ENCODE measurements at regions not wholly inside any gene's neighbourhood (a gene's known extent, or its start where the extent isn't known, plus 50 kb on each side); places are given as distances from the start of the nearest gene placed in this dataset.
A peak's percentile ranks its signal among the peaks of the same experiment; 100 is the strongest.

DNA sequence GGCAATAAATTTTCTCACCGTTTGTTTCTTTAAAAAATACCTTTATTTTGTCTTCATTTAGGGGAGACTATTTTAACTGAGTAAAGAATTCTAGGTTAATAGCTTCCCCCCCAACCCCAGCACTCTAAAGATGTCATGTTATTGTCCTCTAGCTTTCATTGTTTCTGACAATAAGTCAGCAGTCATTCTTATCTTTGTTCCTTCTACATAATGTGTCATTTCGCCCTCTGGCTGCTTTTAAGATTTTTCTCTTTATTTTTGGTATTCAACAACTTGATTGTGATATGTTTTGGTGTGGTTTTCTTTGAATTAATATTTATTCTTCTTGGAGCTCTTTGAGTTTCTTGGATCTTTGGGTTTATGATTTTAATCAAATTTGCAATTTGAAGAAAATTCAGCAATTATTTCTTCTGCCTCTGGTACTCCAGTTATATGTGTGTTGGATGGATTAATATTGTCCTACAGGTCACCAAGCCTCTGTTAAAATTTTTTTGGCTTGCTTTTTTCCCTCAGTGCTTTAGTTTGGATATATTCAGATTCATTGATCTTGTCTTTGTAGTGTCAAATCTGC is 64.6 kb upstream of the ELN start:
- DNase-seq, result no peak

DNA sequence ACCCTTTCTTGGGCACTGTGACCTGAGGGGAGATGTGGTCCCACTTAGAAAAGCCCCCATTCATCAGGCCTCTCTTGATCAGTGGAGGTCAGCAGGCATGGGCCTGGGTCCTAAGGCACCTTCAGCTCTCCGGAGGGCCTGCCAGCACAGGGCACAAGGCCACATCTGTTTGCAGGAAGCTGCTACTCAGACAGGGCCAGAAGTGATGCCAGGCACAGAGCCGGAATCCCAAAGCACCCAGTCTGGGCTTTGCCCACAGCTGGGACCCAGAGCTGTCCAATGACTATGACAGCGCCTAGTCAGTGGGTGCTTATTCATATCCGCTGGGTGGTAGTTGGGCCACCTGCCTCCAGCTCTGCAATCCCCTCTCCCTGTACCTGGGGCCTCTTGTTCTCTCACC is 63.2 kb upstream of the ELN start:
- DNase-seq, result no peak

DNA sequence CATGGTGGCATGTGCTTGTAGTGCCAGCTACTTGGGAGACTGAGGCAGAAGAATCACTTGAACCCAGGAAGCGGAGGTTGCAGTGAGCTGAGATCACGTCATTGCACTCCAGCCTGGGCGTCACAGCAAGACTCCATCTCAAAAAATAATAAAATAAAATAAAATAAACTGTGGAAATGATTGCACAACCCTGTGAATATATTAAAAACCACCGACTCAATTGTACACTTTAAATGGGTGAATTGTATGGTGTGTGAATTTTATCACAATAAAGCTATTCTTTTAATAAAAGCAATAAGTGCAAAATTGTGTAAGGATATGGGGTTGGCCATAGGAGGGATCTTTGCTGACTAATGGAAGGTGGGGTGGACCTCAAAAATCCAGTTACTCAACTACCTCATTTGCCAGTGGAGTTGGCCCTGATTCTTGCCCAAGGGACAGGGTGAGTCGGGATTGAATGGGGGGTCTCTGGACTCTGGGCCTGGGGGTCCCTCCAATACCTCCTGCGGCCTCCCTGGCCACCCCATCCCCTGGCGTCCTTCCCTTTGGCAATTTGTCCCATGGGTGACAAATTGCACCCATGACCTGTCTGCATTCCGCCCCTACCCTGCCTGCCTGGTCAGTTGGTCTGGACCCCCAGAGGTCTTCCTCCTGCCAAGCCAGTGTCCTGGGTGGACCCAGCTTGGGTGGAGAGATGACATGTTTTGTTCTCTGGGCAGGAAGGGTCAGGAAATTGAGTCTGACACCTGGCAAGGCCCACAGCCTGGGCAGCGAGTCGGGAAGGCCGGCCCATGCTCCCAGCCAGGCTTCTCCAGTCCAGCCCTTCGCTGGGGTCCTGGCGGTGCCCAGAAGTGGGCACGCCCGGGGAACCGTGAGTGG is 61.7 kb upstream of the ELN start:
- no peak for DNase-seq

DNA sequence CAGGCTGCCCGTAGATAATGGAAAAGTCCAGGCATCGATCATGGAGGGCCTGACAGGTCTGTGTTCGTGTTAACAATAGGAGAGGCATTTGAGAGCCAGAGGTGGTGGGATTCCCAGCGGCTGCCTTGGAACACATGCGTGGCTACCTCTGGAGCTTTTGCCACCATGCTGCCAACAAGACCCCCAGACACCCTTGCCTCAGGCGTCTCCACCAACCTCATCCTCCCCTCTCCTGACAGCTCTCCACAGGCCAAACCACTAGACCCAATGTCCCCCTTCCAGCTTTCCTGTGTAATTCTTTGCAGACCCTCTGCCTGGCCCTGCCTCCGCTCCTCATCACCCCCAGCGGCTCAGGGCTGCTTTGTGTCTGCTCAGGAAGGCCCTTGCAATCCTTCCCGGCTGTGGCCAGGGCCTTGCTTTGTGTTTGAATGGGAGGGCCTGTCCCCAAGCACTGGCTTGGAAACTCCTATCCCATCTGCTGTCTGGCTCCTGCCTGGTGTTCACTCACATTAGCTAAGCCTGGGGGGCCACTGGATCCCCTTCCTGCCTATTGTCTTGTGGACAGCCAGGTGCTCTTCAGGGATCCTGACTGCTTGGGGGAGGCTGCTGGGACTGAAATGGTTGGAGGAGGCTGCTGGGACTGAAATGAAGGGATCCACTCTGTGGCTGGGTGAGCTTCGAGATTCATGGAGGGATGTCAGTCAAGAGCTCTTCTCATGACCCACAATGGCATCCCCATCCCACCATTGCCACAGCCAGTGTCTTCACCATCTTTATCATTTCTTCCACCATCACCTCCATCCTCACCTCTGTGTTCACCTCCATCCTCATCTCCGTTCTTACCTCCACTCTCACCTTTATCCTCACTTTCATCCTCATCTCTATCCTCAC is 60.8 kb upstream of the ELN start:
- no peak for DNase-seq

DNA sequence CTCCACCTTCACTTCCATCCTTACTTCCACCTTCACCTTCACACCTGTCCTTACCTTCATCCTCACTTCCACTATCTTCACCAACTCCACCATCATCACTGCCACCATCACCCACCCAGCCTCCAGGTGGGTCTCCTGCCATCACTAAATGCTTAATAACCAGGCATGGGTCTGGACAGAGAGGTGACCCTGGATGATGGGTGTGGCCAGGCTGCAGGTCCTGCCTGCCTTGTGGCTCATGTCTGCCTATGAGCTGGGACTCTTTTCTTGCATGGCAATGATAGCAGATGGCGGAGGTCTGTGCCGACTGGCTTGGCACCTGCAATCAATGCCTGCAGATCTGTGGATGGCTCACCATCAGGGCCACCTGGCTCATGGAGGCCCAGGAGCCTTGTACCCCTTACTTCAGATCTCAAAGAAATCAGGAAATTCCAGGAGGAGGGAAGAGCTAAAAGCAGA is 60.1 kb upstream of the ELN start:
- DNase-seq, result no peak

DNA sequence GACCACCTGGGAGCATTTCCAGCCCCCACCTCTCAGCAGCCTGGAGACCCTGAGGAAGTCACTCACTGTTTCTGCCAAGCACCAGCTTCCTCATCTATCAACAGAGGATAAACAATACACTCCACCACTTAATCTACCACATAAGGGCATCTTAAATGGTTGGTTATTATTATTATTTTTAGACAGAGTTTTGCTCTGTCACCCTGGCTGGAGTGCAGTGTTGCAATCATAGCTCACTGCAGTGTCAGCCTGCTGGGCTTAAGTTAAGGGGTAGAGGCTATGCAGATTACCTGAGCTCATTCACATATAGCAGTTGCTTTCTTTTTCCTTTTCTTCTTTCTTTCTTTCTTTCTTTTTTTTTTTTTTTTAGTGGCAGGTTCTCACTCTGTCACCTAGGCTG is 59.5 kb upstream of the ELN start:
- DNase-seq, result no peak

DNA sequence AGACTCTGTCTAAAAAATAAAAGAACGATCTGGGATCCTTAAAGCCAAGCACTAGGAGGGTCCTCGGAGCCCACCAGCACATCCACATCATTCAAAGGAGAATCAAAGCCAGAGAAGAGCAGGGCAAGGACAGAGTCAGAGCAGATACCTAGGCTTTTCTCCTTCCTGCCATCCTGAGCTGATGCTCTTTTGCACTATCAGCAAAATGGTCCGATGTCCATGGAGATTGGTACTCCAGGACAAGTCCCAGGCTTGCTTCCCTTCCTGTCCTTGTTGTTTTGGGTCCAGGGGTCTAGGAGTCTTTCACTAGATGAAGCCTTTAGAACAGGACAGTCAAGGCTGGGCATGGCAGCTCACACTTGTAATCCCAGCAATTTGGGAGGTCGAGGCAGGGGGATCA is 58.0 kb upstream of the ELN start:
- DNase-seq, result no peak

DNA sequence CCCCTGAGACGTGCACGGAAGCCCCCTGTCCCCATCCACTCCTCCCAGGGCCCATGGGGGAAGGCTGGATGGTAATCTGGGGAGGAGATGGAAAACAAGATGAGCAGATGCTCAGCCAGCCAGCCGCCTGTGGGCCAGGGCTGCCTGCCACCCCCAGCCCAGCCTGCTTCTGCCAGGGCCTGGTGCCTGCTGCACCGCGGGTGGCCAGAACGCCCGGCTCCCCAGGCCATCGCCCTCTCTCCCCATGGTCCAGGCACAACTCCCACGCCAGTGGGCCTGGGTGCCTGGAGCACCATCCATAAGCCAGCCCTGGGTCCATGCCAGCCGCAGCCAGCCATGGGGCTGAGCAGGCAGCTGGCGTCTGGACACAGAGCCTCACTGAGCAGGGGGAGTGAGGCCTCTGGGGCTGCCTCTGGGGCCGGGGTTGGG is 57.2 kb upstream of the ELN start:
- DNase-seq, result peak in 6 of 51 donors; percentile 10 to 33 (median 22)

DNA sequence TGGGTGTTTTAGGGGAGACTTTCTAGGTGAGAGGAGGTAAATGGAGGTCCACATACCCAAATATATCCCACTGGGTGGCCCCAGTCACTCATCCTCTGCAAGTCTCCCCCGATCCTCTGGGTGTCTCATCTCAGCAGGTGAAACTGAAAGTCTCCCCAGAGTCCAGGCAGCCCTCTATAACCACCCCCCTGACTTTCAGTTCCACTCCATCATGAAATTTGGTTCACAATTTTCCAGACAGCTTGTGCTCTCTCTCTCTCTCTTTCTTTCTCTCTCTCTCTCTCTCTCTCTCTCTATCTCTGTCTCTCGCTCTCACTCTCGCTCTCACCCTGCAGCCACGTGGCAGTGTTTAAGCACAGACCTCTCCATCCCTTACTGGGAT is 56.7 kb upstream of the ELN start:
- no peak for DNase-seq

DNA sequence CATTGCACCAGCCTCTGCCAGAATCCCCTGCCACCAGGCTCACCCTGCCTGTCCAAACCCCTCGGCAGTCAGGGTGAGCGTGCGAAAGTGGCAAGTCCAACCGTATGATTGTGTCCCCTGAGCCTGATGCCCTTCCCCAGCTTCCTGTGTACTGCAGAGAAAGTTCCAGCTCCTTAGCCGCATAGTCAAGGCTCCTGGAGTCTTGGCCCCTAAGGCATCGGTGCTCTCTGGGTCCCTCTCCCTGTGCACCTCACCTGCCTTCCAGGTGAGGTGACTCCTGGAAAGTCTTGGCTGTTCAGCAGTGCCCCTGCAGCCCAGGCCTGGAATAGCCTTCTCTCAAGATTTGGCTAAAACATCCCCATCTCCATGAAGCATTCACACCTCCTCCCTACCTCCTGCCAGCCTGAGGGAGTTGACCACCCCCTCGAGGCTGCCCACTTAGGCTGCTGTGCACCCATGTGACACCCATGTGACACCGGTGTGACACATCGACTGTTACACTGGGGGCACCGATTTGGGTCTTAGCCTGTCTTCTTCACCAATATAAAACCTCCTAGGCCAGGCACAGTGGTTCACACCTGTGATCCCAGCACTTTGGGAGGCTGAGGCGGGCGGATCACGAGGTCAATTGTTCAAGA is 56.1 kb upstream of the ELN start:
- DNase-seq, result no peak

DNA sequence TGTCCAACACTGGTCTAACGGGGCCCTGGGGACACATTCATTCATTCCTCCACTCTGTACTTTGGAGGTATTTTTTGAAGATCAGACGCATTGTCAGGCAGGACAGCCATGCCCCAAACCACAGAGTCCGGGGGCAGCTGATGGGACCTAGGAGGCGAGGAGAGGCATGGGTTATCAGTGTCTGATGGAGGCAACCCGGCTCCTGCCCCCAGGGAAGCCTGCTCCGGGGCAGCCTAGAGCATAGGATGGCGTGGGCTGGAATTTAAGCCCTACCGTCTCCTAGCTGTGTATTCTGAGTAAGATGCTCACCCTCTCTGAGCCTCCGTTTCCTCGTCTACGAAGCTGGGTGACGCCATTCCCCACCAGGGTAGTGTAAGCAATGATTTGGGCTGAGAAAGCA is 55.4 kb upstream of the ELN start:
- DNase-seq, result no peak

DNA sequence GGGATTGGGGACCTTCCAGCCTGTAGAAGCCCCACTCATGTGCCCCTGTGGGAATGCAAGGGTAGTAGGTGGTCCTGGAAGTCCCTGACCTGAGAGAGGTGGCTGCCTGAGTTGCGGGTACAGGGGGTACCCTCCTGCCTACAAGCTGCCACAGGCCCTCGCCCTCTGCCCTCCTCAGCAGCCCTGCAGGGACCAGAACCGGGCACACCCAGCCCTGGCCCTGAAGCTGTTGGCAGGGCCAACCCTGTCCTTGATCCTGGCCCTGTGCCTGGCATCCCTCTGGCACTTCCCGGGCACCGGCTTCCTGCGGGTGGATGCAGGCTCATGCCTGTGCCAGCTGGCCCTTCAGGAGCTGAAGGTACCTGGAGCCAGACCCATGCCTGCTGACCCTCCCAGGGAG is 54.9 kb upstream of the ELN start:
- peak in 2 of 51 donors; percentile 19 to 22 for DNase-seq

DNA sequence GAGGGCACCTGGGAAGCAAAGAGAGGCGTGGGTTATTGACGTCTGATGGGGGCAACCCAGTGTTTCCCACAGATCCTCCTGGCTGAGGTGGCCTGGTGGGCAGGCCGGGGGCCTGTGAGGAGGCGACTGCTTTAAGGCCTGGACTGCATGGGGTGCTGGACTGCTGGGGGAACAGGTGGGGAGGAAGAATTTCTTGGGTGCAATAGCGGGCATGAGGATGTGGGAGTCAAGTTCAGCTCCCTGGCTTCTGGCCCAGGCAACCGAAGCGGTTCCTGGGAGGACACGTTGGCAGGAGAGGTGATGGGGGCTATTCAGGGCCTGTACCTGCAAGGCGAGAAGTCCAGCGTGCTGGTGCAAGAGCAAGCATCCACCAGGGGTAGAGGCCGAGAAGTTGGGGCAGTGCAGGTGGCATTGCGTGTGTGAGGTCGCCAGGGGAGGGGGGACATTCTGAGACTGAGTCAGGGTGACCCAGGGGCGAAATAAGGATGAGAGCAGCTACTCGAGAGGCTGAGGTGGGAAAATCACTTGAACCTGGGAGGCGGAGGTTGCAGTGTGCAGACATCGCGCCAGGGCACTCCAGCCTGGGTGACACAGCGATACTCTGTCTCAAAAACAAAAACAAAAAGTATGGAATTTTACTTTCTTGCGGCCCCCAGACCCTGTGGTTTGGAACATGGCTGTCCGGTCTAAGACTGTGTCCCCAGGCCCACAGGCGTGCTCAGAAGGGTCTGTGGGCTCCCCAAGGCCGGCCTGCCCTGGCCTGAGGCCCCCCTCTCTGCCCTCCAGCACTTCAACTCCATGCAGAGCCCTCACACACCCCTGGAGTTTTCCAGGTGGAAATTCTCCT is 53.6 kb upstream of the ELN start:
- no peak for DNase-seq

DNA sequence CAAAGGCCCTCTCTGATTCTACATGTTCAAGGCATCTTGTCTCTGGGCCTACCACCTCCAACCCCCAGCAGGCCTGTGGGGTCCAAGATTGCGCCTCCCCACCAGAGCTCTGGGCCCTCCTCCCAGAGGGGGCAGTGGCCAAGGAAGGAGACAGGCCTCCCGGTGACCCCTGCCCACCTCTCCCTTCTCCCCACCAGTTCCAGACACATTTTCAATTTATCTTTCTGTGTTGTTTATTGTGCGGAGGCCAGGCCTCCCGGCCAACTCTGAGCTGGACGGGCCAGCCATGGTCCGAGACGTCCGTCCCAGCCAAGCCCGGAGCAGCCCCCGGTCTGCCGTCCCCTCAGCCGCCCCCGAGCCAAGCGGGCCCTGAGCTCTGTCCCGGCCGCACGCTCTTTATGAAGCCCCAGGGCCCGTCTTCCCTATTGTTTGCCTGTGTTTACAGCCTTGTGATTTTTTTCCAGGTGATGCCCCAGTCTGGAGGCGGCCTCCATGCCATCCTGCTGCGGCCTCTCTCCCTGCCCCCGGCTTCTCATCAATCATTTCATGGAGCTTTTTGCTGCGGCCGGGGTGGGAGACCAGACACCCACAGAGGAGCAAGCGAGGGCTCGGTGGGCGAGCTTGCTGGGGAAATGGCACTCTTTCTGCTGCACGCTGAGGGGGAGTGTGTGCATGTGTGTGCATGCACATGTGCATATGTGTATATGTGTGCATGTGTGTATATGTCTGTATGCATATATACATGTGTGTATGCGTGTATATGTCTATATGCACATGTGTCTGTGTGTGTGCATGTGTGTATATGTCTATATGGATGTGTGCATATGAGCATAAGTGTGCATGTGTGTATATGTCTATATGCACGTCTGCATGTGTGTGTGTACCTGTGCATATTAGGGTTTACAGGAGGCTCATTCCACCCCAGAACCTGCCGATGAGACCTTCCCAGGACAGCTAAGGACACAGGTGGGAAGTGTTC is 52.7 kb upstream of the ELN start:
- DNase-seq, result no peak

DNA sequence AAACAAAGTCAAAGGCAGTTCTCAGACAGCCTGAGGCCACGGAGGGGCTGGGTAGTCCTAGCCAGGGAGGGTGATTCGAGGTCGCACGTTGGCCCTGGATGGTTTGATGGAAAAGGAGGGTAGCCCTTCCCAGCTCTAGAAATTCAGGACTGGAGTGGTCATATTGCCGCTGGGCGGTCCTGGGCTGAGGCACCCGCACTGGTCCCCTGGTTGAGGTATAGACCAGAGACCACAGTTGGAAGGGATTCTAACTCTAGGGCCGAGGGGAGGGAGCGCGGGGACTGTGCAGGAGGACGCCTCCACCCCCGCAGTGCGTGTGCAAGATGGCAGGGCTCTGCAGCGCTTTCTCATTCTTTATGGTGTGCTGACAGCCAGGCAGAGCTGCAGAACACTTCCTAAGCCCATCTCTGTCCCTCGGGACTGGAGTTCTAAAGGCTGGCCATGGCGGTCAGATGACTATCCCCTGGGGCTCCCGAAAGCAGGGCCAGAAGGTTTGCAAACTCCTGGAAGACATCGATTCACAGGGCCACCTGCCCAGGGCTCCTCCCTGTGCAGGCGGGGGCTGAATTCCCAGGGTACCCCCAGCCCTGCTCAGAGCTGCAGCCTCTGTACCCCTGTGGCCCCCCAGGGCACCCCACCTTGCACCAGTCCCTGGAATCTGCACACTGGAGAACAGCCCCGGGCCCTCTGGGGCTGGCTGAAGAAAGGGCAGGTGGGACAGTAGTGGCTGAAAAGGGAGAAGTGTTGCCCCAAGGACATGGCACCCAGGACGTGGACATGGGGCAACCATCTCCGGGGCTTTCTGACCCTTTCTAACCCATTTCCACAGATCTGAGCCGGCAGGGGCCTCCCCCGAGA is 51.0 kb upstream of the ELN start:
- no peak for DNase-seq

DNA sequence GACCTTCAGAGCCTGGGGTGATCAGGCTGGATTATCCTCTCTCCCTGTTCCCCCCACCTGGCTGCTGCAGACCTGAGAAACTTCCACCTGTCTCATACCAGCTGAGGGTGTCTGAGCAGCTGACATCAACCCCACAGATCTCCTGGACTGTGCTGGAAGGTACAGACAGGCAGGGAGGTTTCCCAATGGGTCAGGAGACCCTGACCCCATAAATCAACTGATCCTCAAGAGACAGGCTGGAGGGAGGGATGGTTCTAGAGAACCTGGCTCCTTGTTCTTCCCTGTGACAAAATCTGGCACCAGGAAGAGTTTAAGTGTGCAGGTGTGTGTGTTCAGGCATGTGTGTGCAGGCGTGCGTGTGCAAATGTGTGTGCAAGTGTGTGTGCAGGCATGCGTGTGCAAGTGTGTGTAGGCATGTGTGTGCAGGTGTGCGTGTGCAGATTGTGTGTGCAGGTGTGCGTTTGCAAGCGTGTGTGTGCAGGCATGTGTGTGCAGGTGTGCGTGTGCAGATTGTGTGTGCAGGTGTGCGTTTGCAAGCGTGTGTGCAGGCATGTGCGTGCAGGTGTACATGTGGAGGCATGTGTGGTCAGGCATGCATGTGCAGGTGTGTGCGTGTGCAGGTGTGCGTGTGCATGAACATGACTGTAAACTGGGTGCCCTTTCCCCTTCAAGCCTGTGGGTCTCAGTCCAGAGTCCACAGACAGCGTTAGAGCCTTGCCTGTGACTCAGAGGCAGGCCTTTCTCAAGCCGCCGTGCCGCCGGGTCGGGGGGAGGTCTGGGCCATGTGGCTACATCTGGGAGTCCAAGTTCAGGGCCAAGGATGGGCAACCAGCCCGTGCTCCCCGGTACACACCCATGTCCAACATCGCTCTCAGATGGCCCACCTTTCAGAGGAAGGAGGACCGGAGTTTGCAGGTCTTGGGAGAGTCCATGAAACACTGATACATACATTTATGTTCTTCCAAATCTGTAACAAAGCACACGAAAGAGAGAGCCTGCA is 50.1 kb upstream of the ELN start:
- no peak for DNase-seq
